Astrocyte (in vitro differentiated cells and primary cell): ENCODE measurements at regions not wholly inside any gene's neighbourhood (a gene's known extent, or its start where the extent isn't known, plus 50 kb on each side); places are given as distances from the start of the nearest gene placed in this dataset.

Experiments
- CTCF ChIP-seq: IDR thresholded peaks from 2 replicates; pipeline ENCODE4 v1.5.1; 2011; ENCODE audit warnings: low read depth, mild to moderate bottlenecking, inconsistent platforms, low read length, moderate library complexity; ENCODE audit not compliant: insufficient read depth
- EZH2 ChIP-seq: IDR thresholded peaks from 2 replicates; pipeline ENCODE4 v1.6.1; 2012; ENCODE audit warnings: mild to moderate bottlenecking, low read length, inconsistent platforms; ENCODE audit not compliant: insufficient read depth

DNA sequence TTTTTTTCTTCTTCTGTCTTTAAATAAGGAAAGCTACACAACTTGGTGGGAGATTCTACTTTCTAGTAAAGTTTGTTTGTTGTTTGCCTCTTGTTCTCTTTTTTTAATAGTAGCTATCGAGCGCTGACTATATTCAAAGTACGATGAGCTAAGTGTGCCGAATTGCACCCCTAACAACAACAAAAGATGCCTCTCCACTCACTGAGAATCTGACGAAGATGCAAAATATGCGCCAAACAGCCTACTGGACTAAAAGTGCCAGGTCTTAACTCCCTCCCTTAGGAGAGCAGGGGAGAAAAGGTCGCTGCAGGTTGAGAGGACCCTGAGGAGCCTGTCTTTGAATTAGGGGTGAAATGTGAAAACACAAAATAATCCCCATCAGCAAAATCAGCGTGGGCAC, 713.8 kb upstream of the WWC1 start:
- TF ChIP-seq CTCF (no peak), EZH2 (no peak)
